ENCODE measurements at regions not wholly inside any gene's neighbourhood (a gene's known extent, or its start where the extent isn't known, plus 50 kb on each side); places are given as distances from the start of the nearest gene placed in this dataset.

DNA sequence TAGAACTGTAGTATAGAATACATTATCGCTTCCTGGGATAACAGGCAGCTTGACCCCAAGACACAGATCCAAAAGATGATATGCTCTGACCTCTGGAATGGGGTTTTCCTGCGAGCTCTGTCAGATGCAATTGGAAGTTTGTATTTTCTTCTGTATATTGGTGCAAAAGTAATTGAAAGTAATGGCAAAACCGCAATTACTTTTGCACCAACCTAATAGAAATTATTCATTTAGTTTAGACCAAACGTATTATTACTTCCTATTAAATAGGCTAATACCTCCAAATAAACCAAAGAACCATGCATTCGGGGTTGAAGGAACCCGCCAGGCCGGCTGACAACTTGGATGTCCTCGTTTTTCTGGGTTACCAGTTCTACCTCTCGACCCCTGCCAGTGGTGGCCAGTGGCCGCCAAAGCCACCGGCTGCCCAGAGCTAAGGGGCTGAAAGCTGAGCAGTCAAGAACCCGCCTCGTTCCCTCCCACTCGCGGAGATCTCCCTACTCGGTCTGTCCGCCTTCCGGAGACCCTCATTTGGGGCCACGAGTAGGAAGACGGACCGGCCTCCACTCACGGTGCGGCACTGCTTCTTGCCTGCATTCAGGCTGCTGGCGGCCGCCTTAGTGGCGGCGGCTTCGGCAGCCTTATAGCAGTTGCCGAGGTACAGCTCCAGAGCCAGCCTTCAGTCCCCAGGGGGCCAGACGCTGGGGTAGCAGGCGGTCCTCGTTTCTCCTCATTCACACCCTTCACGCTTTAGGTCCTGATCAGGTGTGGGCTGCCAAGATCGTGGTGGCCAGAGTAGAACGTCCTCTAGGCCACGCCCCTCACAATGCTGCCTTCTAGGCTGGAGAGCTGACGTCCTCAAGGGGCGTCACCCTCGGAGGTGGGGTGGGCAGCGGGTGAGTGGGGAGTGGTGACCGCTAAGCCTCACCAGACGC lies 121.9 kb downstream of the RBMX2 start:
- Mint-ChIP-seq H3K36me3 (ENCODE audit: insufficient read depth, unreplicated experiment) (no peaks in the 10 kb centered on the region), H3K4me3 (ENCODE audit: unreplicated experiment) (peak overlapping the region; percentile 26), H3K9me3 (ENCODE audit: unreplicated experiment) (no peaks in the 10 kb centered on the region), H3K27ac (ENCODE audit: unreplicated experiment) (no peak overlapping the region), H3K27me3 (ENCODE audit: insufficient read depth, unreplicated experiment) (no peaks in the 10 kb centered on the region), H3K4me1 (ENCODE audit: low read depth, unreplicated experiment) (no peaks in the 10 kb centered on the region)
- H3K36me3 ChIP-seq (ENCODE audit: control insufficient read depth, insufficient read depth, low read length): no peaks in the 10 kb centered on the region
- peak overlapping the region; percentile 42 for H3K4me3 ChIP-seq (ENCODE audit: low read depth, low read length)
- H3K4me1 ChIP-seq: no peaks in the 10 kb centered on the region
- POLR2A ChIA-PET: no interaction called here
- CTCF ChIA-PET: interaction anchor here (1.0 kb wide), 1 partner anchor 393 kb away, joined by 3 read pairs; no protein-coding TSS in a partner anchor
- DNase-seq: peak; percentile 28 to 39
- H3K27me3 ChIP-seq (replicated peaks; ENCODE audit: control insufficient read depth, insufficient read depth, low read length): no peaks in the 10 kb centered on the region
- no peaks in the 10 kb centered on the region for H3K9me3 ChIP-seq
- TF ChIP-seq, protein P1, sequence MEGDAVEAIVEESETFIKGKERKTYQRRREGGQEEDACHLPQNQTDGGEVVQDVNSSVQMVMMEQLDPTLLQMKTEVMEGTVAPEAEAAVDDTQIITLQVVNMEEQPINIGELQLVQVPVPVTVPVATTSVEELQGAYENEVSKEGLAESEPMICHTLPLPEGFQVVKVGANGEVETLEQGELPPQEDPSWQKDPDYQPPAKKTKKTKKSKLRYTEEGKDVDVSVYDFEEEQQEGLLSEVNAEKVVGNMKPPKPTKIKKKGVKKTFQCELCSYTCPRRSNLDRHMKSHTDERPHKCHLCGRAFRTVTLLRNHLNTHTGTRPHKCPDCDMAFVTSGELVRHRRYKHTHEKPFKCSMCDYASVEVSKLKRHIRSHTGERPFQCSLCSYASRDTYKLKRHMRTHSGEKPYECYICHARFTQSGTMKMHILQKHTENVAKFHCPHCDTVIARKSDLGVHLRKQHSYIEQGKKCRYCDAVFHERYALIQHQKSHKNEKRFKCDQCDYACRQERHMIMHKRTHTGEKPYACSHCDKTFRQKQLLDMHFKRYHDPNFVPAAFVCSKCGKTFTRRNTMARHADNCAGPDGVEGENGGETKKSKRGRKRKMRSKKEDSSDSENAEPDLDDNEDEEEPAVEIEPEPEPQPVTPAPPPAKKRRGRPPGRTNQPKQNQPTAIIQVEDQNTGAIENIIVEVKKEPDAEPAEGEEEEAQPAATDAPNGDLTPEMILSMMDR (IDR thresholded peaks at IDR 0.05; ENCODE audit: insufficient read depth in 1 of 2, low read depth in 1 of 2, low read length in 1 of 2, severe bottlenecking in 1 of 2, unreplicated experiment in 1 of 2): no peak
- intact Hi-C loops (cut with micrococcal nuclease; ENCODE audit: unreplicated experiment): no loop called here
- BruUV-seq (replicated peaks): no TSS peak

DNA sequence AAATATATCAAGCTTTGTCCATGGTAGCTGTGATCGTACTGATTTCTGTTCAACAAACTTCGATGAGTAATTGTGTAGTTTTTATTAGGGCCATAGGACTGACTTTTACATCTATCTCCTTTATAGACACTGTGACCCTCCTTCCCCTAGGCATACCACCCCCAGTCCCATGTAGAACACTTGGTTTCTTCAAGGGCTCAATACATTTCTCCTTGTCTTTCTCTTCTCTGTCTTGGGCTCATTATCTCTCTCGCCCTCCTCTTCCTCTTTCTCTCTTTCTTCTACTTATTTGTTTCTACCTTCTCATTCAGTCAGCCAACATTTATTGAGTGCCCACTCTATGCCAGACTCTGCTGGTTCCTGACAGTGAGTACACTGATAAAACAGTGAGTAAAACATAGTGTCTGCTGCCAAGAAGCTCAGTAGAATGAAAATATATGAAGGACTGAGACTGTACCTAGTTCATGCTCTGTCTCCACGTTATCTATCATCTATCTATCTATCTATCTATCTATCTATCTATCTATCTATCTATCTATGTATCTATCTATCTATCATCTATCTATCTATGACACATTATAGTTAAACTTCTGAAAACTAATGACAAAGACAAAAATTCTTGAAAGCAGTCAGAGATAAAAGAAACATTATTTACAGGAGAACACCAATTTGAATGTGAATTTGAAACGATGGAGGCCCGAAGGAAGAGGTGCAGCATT lies 122.8 kb downstream of the RBMX2 start:
- Mint-ChIP-seq H3K4me3 (ENCODE audit: unreplicated experiment) (peak overlapping the region; percentile 26), H3K27me3 (ENCODE audit: insufficient read depth, unreplicated experiment) (no peaks in the 10 kb centered on the region), H3K36me3 (ENCODE audit: insufficient read depth, unreplicated experiment) (no peaks in the 10 kb centered on the region), H3K27ac (ENCODE audit: unreplicated experiment) (no peak overlapping the region), H3K9me3 (ENCODE audit: unreplicated experiment) (no peaks in the 10 kb centered on the region), H3K4me1 (ENCODE audit: low read depth, unreplicated experiment) (no peaks in the 10 kb centered on the region)
- TF ChIP-seq, protein P1 (IDR thresholded peaks at IDR 0.05; ENCODE audit: insufficient read depth in 1 of 2, low read depth in 1 of 2, low read length in 1 of 2, severe bottlenecking in 1 of 2, unreplicated experiment in 1 of 2): no peak
- intact Hi-C loops (cut with micrococcal nuclease; ENCODE audit: unreplicated experiment): no loop called here
- no TSS peak for BruUV-seq (replicated peaks)
- no peak for DNase-seq
- CTCF ChIA-PET: interaction anchor here (1.0 kb wide), 1 partner anchor 392 kb away, joined by 3 read pairs; no protein-coding TSS in a partner anchor
- no peak overlapping the region for H3K4me3 ChIP-seq (ENCODE audit: low read depth, low read length)
- no peaks in the 10 kb centered on the region for H3K36me3 ChIP-seq (ENCODE audit: control insufficient read depth, insufficient read depth, low read length)
- POLR2A ChIA-PET: no interaction called here
- H3K27me3 ChIP-seq (replicated peaks; ENCODE audit: control insufficient read depth, insufficient read depth, low read length): no peaks in the 10 kb centered on the region
- no peaks in the 10 kb centered on the region for H3K4me1 ChIP-seq
- H3K9me3 ChIP-seq: no peaks in the 10 kb centered on the region

DNA sequence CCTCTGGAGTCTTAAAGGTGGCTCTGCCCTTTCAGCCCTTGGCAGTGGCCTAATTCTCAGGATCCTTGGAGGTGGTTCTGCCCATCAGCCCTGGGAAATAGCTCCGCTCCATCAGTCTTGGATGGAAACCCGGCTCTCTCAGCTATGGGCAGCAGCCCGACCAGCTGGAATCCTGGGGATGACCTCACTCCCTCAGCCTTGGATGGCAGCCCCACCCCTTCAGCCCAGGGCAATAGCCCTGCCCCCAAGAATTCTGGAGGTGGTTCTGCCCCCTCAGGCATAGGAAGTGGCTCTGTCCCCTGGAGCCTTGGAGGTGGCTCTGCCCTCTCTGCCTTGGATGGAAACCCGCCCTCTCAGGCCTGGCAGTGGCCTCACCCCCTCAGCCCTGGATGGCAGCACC lies 127.7 kb downstream of the RBMX2 start:
- intact Hi-C loops (cut with micrococcal nuclease; ENCODE audit: unreplicated experiment): no loop called here
- TF ChIP-seq, protein P1 (IDR thresholded peaks at IDR 0.05; ENCODE audit: insufficient read depth in 1 of 2, low read depth in 1 of 2, low read length in 1 of 2, severe bottlenecking in 1 of 2, unreplicated experiment in 1 of 2): no peak
- Mint-ChIP-seq H3K27ac (ENCODE audit: unreplicated experiment) (no peak overlapping the region), H3K9me3 (ENCODE audit: unreplicated experiment) (no peaks in the 10 kb centered on the region), H3K36me3 (ENCODE audit: insufficient read depth, unreplicated experiment) (no peaks in the 10 kb centered on the region), H3K4me1 (ENCODE audit: low read depth, unreplicated experiment) (no peaks in the 10 kb centered on the region), H3K4me3 (ENCODE audit: unreplicated experiment) (no peak overlapping the region), H3K27me3 (ENCODE audit: insufficient read depth, unreplicated experiment) (no peaks in the 10 kb centered on the region)
- no peak for DNase-seq
- ChIA-PET POLR2A (no interaction called here), CTCF (no interaction called here)
- Histone ChIP-seq H3K36me3 (ENCODE audit: control insufficient read depth, insufficient read depth, low read length) (no peaks in the 10 kb centered on the region), H3K27me3 (replicated peaks; ENCODE audit: control insufficient read depth, insufficient read depth, low read length) (no peaks in the 10 kb centered on the region), H3K4me1 (no peaks in the 10 kb centered on the region), H3K4me3 (ENCODE audit: low read depth, low read length) (no peak overlapping the region), H3K9me3 (no peaks in the 10 kb centered on the region)
- no TSS peak for BruUV-seq (replicated peaks)
